GM12892 (cell line): ENCODE measurements at regions not wholly inside any gene's neighbourhood (a gene's known extent, or its start where the extent isn't known, plus 50 kb on each side); places are given as distances from the start of the nearest gene placed in this dataset.

Experiments used
- DNase-seq: peaks from one replicate; pipeline ENCODE4 v3.0.0; 2011; ENCODE audit not compliant: insufficient read length
- FAIRE-seq: peaks from 2 replicates; lab custom pipeline; 2011; peaks lifted over from hg19 to GRCh38; lab: Jason Lieb, UNC
- POLR2A ChIP-seq: IDR thresholded peaks from 2 replicates; pipeline ENCODE4 v1.6.1; 2011; ENCODE audit warnings: low read depth, low read length, control low read depth
- POLR2AphosphoS5 ChIP-seq: IDR thresholded peaks from 2 replicates; pipeline ENCODE4 v1.6.1; 2011; ENCODE audit warnings: low read depth, low read length, control low read depth
- TAF1 ChIP-seq: IDR thresholded peaks from 2 replicates; pipeline ENCODE4 v1.6.1; 2011; ENCODE audit warnings: low read depth, mild to moderate bottlenecking, control low read depth, low read length, borderline replicate concordance

- FAIRE-seq (no peak), DNase-seq (no peak)
Measured at GRCh38 chr1:14499312-14500040, 99.0 kb upstream of the KAZN start.

GRCh38 chr1:14500041-14500440 is 98.4 kb upstream of the KAZN start:
- no peak for FAIRE-seq
- TF ChIP-seq TAF1 (no peak), POLR2A (no peak), POLR2AphosphoS5 (no peak)
- DNase-seq, result no peak

More at GRCh38 chr1:14499312-14500040, 99.0 kb upstream of the KAZN start:
- no peak for TF ChIP-seq POLR2A
- TF ChIP-seq TAF1, result no peak
- no peak for TF ChIP-seq POLR2AphosphoS5

GRCh38 chr1:14500912-14501311 is 97.6 kb upstream of the KAZN start:
- TF ChIP-seq POLR2A (no peak), TAF1 (no peak), POLR2AphosphoS5 (no peak)
- DNase-seq (no peak), FAIRE-seq (no peak)

- DNase-seq, result no peak
- FAIRE-seq, result no peak
- no peak for TF ChIP-seq TAF1
Measured at GRCh38 chr1:14504517-14504916, 94.0 kb upstream of the KAZN start.

GRCh38 chr1:14506471-14507255 is 91.8 kb upstream of the KAZN start:
- TF ChIP-seq POLR2A (no peak), TAF1 (no peak), POLR2AphosphoS5 (no peak)
- FAIRE-seq (no peak), DNase-seq (no peak)

GRCh38 chr1:14507262-14507661 is 91.2 kb upstream of the KAZN start:
- no peak for FAIRE-seq
- no peak for TF ChIP-seq POLR2AphosphoS5
- TF ChIP-seq POLR2A, result no peak
- no peak for TF ChIP-seq TAF1
- DNase-seq, result no peak

GRCh38 chr1:14508613-14509012 is 89.9 kb upstream of the KAZN start:
- FAIRE-seq (no peak), DNase-seq (no peak)
- TF ChIP-seq POLR2A, result no peak
- no peak for TF ChIP-seq TAF1
- TF ChIP-seq POLR2AphosphoS5, result no peak

GRCh38 chr1:14511166-14511680 is 87.3 kb upstream of the KAZN start:
- FAIRE-seq (no peak), DNase-seq (no peak)
- TF ChIP-seq POLR2AphosphoS5, result no peak
- no peak for TF ChIP-seq TAF1
- no peak for TF ChIP-seq POLR2A

- FAIRE-seq (no peak), DNase-seq (no peak)
- TF ChIP-seq POLR2AphosphoS5, result no peak
- TF ChIP-seq POLR2A, result no peak
- no peak for TF ChIP-seq TAF1
Measured at GRCh38 chr1:14511796-14512585, 86.5 kb upstream of the KAZN start.

GRCh38 chr1:14513111-14513510 is 85.4 kb upstream of the KAZN start:
- TF ChIP-seq TAF1, result no peak
- no peak for TF ChIP-seq POLR2A
- TF ChIP-seq POLR2AphosphoS5, result no peak
- no peak for FAIRE-seq
- no peak for DNase-seq

- no peak for DNase-seq
- peak; percentile 54 for FAIRE-seq
- TF ChIP-seq POLR2AphosphoS5 (no peak), TAF1 (no peak), POLR2A (no peak)
Measured at GRCh38 chr1:14514739-14515138, 83.7 kb upstream of the KAZN start.
